Inflammatory macrophage treated with lipopolysaccharide for 1 hour (primary cell): ENCODE measurements at regions not wholly inside any gene's neighbourhood (a gene's known extent, or its start where the extent isn't known, plus 50 kb on each side); places are given as distances from the start of the nearest gene placed in this dataset.

ENCODE experiments used
- DNase-seq, 2 donors: peaks; one replicate each; pipeline ENCODE4 v3.0.0-alpha.2; 2020 to 2022

DNA sequence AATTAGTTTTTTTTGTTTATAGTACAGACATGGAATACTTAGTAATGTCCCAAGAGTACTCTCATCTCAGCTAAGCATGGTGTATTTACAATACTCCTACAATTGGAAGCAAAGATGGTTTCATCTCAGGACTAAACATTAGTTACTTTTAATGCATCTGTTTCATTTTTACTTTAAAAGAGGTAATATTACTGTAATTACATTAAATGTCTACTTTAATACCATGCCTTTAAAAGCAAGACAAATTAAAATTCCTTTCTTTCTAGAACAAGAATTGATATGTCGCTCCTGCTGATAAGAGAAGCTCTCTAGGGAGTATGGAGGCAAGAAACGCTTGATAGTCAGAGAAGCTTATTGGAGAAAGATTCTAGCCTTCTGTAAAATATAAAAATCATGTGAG, 284.9 kb upstream of the ADAMTS5 start:
- DNase-seq, result no peak

DNA sequence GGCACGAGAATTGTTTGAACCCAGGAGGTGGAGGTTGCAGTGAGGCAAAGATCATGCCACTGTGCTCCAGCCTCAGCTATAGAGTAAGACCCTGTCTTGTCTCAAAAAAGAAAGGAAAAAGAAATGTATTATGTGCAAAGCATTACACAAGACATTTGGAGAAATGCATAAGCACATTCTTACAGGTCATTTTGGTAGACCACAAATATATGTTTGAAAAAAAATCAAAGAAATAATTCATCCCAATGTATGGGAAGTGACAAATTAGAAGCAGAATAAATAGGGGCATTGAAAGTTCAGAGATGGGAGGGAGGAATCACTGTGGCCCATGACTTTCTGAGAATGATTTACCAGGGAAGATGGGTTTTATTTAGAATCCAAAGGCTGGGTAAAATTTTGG, 283.5 kb upstream of the ADAMTS5 start:
- no peak for DNase-seq

DNA sequence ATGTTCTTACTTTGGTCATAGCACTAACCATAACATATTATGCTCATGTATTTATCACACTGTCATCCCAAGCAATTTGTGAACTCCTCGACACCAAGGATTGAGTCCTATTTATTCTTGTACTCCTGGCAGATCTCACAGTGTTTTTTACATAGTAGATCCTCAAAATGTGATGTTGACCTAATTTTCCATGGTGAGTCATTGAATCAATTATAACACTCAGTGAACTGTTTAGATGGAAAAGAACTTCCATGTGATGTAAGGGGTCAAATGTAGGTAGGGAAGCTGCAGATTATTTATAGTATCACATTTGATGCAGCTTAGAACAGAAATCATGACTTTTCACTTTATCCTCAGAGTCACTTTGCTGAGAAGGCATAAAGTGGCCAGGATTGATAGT, 281.9 kb upstream of the ADAMTS5 start:
- DNase-seq, result no peak

DNA sequence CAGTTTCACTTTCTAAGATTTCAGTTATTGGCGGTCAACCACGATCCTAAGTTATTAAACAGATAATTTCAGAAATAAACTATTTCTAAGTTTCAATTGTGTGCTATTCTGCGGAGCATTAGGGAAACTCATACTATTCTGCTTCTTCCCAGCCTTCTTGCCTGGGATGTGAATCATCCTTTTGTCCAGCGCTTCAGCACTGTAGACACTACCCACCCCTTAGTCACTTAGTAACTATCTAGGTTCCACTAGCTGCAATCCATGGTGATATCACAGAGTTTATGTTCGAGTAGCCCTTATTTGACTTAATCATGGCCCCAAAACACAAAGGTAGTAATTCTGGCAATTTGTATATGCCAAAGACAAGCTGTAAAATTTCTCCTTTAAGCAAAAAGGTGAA, 279.9 kb upstream of the ADAMTS5 start:
- no peak for DNase-seq

DNA sequence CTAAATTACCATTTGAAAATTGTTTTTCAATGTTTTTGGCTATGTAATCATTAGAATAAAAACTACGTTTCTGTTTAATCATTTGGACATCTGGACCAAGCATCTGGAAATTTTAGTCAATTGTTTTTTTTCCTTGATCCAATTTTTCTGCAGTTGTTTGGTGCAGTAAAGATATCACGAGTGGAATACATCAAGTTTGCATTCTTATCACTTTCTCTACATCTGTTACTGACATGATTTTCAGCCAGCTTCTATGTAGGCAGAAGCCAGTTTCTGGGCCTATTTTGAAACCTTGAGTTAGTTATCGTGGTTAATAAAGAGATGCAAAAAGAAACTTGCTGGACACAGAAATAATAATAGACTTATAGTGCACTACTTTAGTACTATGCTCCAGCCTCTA, 277.9 kb upstream of the ADAMTS5 start:
- DNase-seq, result no peak

DNA sequence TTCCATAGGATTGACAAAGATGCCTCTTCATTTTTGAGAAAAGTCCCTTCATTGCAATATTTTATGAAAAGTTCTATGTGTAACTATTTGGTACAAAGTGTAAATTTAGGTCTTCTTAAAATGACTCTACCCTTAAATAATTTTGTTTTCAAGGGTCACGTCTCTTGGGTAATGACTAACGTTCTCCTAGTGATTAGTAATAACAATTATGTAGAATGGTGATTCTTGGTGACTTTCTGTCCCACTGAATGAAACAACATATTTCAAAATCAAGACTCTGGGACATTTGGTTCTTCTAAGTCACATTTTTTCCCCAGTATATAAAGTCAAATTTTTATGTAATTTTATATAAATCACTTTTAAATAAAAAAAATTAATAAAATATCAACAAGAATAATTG, 277.5 kb upstream of the ADAMTS5 start:
- DNase-seq, result no peak

DNA sequence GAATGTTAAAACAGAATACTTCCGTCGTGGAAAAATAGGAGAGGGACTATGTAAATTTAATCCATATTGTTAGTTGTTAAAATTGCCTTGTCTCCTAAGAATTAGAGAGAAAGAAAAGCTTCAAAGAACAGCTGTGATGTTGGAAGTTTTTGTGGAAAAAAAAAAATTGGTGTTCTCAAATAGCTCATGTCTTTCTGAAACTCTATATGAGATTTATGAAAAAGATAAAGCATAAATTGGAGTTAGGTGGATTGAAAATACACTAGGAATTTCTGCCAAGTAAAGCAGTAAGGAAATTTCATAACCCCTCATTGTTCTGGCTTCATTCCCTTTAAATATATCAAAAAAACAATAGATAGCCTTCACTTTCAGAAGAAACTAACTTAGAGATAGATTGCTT, 274.0 kb upstream of the ADAMTS5 start:
- DNase-seq, result no peak

DNA sequence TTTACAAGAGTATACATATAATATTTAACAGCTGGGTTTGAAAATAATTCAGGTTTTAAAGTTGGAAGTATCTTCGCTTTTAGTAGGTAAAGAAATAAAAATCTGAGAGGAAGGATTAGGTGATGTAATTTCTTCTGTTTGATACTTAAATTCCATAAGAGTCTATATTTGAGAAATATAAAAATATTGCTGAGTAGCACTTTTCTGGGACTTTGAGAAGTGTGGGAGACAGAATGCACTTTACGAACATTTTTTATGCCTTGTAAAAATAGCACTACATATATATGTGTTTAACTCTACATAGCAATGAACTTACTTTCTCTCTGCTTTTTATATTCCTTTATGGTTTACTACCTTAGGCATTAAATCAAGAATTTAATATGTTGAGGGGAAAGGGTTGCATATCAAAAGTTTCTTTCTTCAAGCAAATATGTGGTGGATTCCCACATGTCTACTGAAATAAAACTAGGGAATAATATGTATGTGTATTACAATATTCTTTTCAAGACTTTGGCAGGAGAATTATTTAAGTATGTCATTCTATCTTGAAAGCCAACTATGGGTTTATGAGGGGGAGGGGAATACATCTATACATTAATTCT, 266.7 kb upstream of the ADAMTS5 start:
- DNase-seq, result no peak

DNA sequence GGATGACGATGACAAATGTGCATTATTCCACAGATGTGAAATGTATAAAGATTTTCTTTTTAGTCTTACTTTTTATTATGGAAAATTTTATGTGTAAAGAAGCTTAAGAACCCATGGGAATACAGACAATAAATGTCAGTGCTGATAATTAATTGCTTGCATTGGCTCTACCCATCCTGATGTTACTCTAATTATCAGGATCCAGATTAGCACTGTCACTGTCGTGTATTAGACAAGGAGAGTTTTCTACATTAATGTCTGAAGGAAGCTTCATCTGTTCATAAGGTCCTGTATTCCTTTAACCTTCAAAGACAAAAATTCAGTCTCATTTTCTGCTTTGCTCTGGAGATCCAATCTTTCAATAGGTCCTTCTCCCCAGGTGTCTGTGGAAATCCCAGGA, 259.1 kb upstream of the ADAMTS5 start:
- DNase-seq, result no peak

DNA sequence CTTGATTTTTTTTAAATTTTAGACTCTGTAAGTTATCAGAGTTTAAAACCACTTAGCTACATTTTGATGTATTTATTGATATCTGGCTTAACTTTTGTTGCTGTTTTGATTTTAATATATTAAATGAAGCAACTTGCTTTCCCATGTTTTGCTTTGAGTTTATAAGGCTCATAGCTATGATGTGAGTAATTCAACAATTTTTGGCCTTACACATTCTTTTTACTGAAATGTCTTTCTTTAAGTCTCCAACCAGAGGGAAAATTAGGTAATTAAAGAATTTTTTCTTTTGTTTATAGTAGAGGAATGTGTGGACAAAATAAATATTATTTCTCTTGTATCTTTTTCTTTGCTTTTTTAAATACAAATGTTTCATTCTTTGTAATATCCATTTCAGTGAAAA, 258.3 kb upstream of the ADAMTS5 start:
- DNase-seq, result no peak

DNA sequence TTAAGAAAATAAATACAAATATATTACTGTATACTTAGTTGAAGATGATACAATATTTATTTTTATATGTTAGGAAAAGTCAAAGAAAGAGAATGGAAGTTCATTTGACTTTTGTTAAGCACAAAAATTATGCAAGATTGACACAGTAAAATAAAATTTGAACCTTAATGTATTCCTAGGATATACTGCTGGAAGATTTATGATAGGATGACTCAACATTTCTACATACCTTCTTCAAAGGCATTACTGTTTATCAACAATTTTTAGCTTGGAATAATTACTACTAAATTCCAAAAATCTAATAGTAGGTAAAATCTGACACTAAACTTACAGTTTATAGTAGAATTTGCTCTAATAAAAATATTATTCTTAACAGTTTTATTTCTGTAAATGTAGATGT, 257.3 kb upstream of the ADAMTS5 start:
- no peak for DNase-seq

DNA sequence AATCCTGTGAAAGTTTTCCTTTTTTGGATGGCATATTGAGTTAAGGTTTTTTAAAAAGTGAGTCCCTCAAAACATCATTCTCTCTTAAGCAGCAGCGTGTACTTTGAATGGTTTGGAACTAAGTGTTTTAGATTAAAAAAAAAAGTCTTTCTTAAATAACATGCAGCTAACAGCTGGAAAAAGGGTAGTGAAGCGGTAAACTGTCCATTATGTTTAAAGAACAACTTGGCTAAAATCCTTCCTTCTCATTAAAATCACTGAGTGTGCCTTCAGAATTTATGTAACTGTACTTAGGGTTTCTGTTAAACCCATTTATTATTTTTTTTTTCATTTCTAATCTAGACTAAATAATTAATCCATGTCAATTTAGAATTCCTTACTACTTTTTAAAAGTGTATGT, 254.2 kb upstream of the ADAMTS5 start:
- DNase-seq, result no peak

DNA sequence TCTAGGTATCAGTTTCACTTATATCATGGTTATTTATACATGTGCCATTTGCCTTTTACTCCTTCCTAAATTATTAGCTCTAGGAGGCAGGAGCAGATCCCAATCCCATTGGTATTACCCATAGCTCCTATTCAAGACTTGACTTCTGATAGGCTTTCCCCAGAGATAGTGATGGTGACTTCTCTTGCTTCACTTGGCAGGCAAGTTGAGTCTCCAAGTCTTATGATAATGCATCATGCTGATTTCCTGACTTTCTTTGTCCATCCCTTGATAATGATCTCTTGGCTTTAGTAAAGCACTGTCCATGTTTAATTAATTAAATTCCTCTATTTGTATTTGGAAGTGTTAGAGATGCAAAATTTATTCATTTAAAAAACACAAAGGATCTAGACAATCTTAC, 253.5 kb upstream of the ADAMTS5 start:
- DNase-seq, result no peak

DNA sequence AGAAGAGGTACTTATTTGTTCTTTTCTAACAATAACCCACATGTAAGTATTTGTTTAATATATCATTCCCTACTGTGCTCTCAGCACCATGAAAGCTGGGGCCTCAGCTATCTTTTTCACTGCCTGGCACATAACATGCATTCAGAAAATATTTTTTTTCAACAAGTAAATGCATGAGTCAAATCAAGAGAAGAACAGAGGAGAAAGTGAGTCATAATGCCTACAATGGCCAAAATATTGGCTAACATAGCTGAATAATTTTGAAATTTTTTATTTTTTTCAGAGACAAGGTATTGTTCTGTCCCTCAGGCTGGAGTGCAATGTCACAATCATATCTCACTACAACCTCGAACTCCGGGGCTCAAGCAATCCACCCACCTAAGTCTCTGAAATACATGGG, 252.2 kb upstream of the ADAMTS5 start:
- no peak for DNase-seq

DNA sequence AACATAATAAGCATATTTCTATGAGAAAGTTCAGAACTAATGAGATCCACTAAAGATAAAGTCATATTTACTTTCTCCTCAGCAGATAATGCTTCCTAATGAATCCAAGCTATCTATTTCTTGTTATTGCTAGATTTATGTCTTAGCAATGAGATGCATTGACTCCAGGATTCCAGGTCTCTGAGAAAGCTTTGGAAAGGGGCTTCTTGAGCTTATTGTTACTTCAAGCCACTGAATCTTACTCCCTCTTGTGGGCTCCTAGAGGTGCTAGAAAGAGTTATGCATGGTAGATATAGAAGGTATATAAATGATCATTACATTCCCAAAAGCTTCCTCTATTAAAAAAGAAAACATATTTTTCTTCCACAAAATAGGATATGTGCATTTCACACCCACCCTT, 246.4 kb upstream of the ADAMTS5 start:
- DNase-seq, result no peak

DNA sequence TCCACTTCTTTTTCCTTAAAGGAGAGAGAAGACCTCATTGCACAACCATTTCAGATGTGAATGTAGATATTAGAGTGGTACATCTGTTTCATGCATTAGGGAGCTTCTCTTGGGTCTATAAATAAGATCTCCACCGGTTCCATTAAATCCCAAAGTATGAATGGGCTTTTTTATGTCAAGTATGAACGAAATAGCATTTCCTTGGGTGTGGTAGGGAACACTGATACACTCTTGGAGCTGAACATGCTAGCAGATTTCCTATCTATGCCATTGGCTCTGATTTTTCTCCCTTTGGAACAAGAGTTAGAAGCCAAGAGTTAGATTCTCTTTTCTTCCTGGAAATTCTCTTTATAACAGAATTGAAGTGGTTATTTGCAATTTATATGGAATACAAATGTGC, 245.6 kb upstream of the ADAMTS5 start:
- no peak for DNase-seq

DNA sequence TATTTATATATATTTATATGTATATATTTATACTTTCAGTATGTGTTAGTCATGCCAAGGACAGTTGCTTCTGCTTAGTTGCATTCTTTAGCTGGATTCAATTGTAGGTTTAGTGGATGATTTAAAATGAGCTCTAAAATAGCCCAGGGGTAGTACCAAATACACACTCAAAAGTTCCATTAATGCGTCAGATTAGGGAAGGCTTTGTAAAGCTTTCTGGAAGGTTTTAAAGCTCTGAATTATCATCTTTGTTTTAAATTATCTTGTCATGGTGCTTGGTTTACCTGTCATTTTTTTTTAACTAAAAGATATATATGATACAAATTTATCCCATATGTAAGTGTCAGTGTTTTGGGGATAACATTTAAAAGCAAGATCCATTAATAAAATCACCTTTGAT, 242.7 kb upstream of the ADAMTS5 start:
- no peak for DNase-seq

DNA sequence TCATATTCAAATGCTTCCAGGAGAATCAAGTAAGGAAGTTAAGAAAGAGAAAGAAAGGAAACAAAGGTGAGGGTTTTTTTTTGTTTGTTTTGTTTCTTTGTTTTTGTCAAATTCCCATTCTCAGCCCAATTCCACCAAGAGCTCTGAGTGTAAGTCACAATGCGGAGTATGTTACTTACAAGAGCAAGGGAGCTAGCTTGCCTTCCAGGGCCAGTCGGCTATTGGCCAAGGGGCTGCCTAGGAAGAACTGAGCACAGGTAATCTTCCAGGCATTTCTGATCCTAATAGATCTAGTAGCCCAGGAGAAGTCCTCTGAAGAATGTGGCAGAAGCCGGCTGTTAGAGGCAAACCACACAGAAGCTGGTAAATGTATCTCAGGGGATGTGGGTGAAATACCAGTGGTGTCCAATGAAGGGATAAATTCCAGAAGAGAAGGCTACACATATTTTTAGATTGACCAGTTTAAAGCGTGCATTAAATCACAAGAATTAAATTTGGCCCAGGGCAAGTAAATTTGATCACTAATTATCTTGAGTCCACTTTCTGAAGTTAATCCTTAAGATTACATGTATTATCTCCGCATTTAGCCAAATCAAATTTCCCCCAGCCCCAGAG, 239.6 kb upstream of the ADAMTS5 start:
- no peak for DNase-seq

DNA sequence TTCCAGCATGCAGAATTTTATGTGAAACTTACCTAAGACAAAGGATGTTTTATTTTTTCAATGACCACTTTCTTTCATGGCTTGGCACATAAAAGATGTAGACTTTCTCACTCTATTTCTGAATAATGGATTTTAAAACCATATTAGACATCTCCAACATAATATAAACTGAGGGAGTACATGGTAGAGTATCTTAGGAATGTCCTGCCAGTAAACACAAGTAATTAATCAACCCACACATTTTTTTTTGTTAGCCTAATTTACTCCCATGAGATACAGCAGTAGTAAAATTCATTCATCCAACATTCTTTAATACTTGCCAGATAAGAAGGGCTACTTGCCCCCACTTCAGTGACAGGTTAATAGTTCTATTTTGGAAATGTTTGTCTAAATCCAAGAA, 235.4 kb upstream of the ADAMTS5 start:
- DNase-seq, result no peak

DNA sequence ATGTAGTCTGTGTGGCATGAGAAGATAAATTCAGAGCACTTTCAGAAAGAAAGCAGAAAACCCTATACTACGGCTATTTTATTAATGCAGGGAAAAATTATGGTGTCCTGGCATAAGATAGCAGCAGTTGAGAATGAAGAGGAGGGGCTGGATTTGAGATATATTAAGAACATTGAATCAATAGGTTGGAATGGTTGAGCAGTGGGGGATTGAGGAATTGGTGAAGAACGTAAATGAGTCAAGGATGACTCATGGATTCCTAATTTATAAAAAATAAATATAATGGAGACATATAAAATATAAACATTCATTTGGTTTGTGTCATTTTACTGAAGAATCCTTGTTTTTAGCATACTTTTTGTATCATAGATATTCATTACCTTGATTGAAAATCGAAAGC, 234.3 kb upstream of the ADAMTS5 start:
- DNase-seq, result no peak

DNA sequence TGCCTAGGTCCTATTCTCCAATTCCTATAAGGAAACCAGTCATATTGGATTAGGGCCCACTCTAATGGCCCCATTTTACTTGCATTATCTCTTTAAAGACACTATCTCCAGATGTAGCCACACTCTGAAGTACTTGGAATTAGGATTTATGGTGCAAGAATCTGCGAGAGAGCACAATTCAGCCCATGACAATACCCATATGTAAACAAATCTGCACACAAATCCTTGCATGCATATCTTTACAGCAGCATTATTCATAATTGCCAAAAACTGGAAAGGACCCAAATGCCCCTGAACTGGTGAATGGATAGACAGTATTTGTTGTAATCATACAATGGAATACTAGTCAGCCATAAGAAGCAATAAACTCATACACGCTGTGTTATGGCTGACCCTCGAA, 229.8 kb upstream of the ADAMTS5 start:
- no peak for DNase-seq

DNA sequence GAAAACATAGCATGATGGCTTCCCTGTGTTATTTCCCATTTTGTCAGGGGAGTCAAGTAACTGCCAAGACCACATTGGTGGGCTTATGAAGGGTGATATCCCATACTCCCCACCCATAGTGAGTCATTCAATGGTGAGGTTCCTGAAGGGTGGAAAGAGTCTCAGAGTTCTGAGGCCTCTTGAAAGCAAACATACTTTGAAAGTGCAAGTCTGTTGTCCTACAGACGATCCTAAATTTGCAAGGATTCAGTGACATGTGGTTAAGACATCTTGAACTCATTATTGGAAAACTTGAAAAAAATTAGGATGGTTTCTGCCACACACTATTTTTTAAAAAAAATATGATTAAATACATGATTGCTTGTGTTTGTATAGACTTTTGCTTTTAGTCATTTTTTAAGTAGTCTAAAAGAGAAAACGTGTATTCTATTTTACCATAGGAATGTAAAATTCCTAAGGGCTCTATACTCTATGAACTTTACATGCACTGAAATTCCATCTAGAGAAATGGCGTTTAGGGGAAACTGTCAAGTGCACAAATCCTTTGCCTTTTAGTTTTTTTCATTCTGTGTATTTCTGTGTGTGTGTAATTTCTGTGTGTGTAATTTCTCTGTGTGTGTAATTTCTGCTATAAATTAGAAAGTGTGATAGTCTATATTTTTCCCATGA, 225.5 kb upstream of the ADAMTS5 start:
- no peak for DNase-seq

DNA sequence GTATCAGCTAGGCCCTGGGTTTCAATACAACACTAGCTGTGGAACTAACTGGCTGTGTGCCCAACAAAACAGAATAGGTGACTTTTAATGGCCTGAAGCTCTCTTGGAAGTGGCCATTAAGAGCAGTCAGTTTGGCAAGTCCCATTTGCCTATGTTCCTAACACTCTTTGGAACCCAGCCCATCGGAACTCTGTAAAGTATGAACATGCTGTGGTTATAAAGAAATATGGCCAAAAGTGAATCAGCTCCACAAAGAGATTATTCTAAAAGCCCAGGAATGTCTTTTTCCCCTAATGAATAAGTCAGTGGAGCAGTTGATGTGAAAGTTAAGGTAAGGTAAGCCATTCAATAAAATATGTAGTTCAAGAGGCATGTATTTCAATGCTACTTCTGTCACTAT, 223.7 kb upstream of the ADAMTS5 start:
- DNase-seq, result no peak

DNA sequence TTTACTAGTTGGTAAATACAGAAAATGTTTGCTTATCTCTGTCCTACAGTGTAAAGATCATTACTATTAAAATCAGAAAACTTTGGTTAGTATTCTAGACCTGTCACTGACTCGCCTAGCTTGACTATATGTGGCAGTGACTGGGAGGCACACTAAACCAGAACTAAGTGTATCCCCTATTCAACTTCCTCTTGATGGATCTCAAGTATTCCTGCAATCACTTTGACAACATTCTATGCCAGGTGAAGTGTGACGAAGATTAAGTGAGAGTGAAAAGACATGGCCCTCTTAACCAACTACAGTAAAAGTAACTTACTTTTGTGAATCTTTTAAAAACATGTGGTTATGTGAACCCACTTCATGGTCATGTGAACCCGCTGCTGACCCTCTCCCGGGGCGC, 223.0 kb upstream of the ADAMTS5 start:
- no peak for DNase-seq

DNA sequence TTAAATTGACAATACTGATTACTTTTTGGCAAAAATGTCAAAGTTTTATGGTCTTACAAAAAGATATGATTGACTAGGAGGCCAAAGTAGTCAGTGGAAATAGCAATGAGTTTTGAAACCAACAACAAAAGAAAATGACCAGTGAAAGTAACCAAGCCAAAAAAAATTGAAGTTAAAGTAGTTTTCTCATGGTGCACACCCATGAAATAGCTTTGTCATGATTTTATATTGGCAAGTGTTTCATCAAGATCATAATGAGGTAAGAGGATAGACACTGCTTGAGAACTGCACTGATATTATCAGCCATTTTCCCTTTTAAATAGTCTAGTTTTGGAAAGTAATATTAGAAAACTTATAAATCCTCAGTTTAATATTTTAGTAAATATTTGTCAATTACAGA, 206.2 kb upstream of the ADAMTS5 start:
- DNase-seq, result no peak
